Fibroblast of the conjunctiva (primary cell): ENCODE measurements at regions not wholly inside any gene's neighbourhood (a gene's known extent, or its start where the extent isn't known, plus 50 kb on each side); places are given as distances from the start of the nearest gene placed in this dataset.
"Not testable (repeated sequence)": the region's sequence is repeated elsewhere in the genome, so short reads cannot be mapped to it uniquely, and the experiment has no call there.

Source experiments
- DNase-seq: peaks from one replicate; pipeline ENCODE4 v3.0.0-alpha.2; 2010; ENCODE audit warnings: low read depth

GRCh38 chr2:153307223-153307622 lies 171.3 kb downstream of the RPRM start:
- DNase-seq, result no peak

GRCh38 chr2:153299809-153300208 lies 178.8 kb downstream of the RPRM start:
- no peak for DNase-seq

GRCh38 chr2:153299217-153299616 lies 179.3 kb downstream of the RPRM start:
- DNase-seq, result no peak

- DNase-seq, result no peak
Measured at GRCh38 chr2:153294199-153294786, 184.3 kb downstream of the RPRM start.

- no peak for DNase-seq
Measured at GRCh38 chr2:153291718-153292117, 186.8 kb downstream of the RPRM start.

GRCh38 chr2:153287109-153287801 lies 191.3 kb downstream of the RPRM start:
- DNase-seq, result no peak

- DNase-seq, result no peak
Measured at GRCh38 chr2:153268941-153269461, 209.6 kb downstream of the RPRM start.

- DNase-seq, result not testable (repeated sequence)
Measured at GRCh38 chr2:153256876-153257275, 221.7 kb downstream of the RPRM start.

- not testable (repeated sequence) for DNase-seq
Measured at GRCh38 chr2:153246636-153247035, 231.9 kb downstream of the RPRM start.

- no peak for DNase-seq
Measured at GRCh38 chr2:153235516-153235915, 243.0 kb downstream of the RPRM start.

- no peak for DNase-seq
Measured at GRCh38 chr2:153232464-153232863, 246.1 kb downstream of the RPRM start.

GRCh38 chr2:153230977-153231376 lies 247.6 kb downstream of the RPRM start:
- DNase-seq, result no peak

GRCh38 chr2:153228904-153229303 lies 249.7 kb downstream of the RPRM start:
- no peak for DNase-seq

GRCh38 chr2:153227981-153228380 lies 250.6 kb downstream of the RPRM start:
- no peak for DNase-seq

GRCh38 chr2:153222231-153223165 lies 256.1 kb downstream of the RPRM start:
- no peak for DNase-seq

- DNase-seq, result no peak
Measured at GRCh38 chr2:153221506-153221905, 257.1 kb downstream of the RPRM start.

GRCh38 chr2:153221087-153221486 lies 257.5 kb downstream of the RPRM start:
- DNase-seq, result no peak

GRCh38 chr2:153218851-153219250 lies 259.7 kb downstream of the RPRM start:
- no peak for DNase-seq

GRCh38 chr2:153214337-153214736 lies 264.2 kb downstream of the RPRM start:
- no peak for DNase-seq

GRCh38 chr2:153213022-153213421 lies 265.5 kb downstream of the RPRM start:
- no peak for DNase-seq

- no peak for DNase-seq
Measured at GRCh38 chr2:153197402-153198386, 280.9 kb downstream of the RPRM start.
